ENCODE measurements at regions not wholly inside any gene's neighbourhood (a gene's known extent, or its start where the extent isn't known, plus 50 kb on each side); places are given as distances from the start of the nearest gene placed in this dataset.

DNA sequence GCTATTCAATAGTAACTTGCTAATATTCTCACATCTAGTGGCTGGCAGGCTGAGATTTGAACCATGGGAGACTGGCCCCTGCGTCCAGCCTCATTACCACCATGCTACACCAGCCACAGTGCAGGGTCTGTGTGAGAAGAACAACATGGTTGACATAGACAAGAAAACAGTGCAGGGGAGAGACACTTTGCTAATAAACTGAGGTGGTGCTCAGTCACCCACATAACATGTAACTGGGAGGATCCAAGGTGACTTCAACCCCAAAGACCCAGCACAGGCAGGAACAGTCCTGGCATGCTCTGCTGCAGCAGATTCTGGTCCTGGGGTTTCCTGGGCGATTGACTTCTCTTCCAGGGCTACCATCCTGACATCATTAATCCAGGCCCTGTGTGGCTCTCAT, 143.1 kb downstream of the CSNK2A3 start:
- no peak overlapping the region for H3K4ac ChIP-seq (replicated peaks; ENCODE audit: insufficient read length, low read depth, low read length)
- no peaks in the 10 kb centered on the region for H3K4me1 ChIP-seq (replicated peaks in 1 of 4; ENCODE audit: control insufficient read depth in 3 of 4, insufficient read depth in 4 of 4, low read length in 3 of 4)
- no peak overlapping the region for H2BK15ac ChIP-seq (ENCODE audit: low read length)
- H3K9ac ChIP-seq (replicated peaks in 1 of 4; ENCODE audit: extremely low read depth in 1 of 4, low read depth in 3 of 4, low read length in 3 of 4), result no peak overlapping the region
- no peak overlapping the region for H3K23ac ChIP-seq (ENCODE audit: insufficient read length)
- H3K27ac ChIP-seq (ENCODE audit: low read depth, low read length), result no peak overlapping the region
- no peak overlapping the region for H4K5ac ChIP-seq (ENCODE audit: insufficient read length, low read depth, low read length)
- no peak overlapping the region for H3K56ac ChIP-seq (replicated peaks; ENCODE audit: insufficient read length, low read depth, low read length)
- no peak overlapping the region for H2AFZ ChIP-seq (ENCODE audit: low read length)
- DNase-seq (ENCODE audit: low read depth in 1 of 2, low spot score in 2 of 2) (no peak), FAIRE-seq (no peak)
- H2BK5ac ChIP-seq (ENCODE audit: low read depth, low read length), result no peak overlapping the region
- no peak overlapping the region for H2AK5ac ChIP-seq (ENCODE audit: low read depth, low read length)
- H4K8ac ChIP-seq (ENCODE audit: extremely low read depth, insufficient read depth, low read length), result no peak overlapping the region
- no peak overlapping the region for H3K14ac ChIP-seq (ENCODE audit: insufficient read length)
- no peak overlapping the region for H4K91ac ChIP-seq (replicated peaks; ENCODE audit: insufficient read length, low read length)
- H3K4me3 ChIP-seq (ENCODE audit: extremely low read depth in 1 of 4, insufficient read depth in 2 of 4, low read depth in 3 of 4, low read length in 4 of 4), result no peak overlapping the region
- no peaks in the 10 kb centered on the region for H3K27me3 ChIP-seq (replicated peaks in 1 of 4; ENCODE audit: control insufficient read depth in 3 of 4, extremely low read depth in 1 of 4, insufficient read depth in 3 of 4, low read length in 3 of 4)
- no peaks in the 10 kb centered on the region for H4K20me1 ChIP-seq (replicated peaks in 1 of 2; ENCODE audit: control insufficient read depth in 1 of 2, insufficient read depth in 2 of 2, low read length in 2 of 2)
- no peaks in the 10 kb centered on the region for H3K79me1 ChIP-seq (ENCODE audit: low read depth, low read length)
- no peaks in the 10 kb centered on the region for H3K9me3 ChIP-seq (ENCODE audit: insufficient read depth in 2 of 2, low read depth in 1 of 2, low read length in 1 of 2)
- no peak overlapping the region for H2BK120ac ChIP-seq (replicated peaks; ENCODE audit: low read depth, low read length)
- no peaks in the 10 kb centered on the region for H3K79me2 ChIP-seq (ENCODE audit: control insufficient read depth in 1 of 2, insufficient read depth in 2 of 2, low read length in 2 of 2)
- no peak overlapping the region for H3K4me2 ChIP-seq (ENCODE audit: insufficient read depth in 1 of 2, low read depth in 2 of 2, low read length in 2 of 2)
- H3K36me3 ChIP-seq (ENCODE audit: control insufficient read depth in 2 of 4, insufficient read depth in 4 of 4, low read length in 3 of 4), result no peaks in the 10 kb centered on the region
- ChIA-PET CTCF (ENCODE audit: partially characterized antibody) (no interaction called here), POLR2A (ENCODE audit: partially characterized antibody) (no interaction called here)
- no peak overlapping the region for H2BK12ac ChIP-seq (ENCODE audit: low read depth, low read length)
- WGBS, 2 experiments (ENCODE audit: extremely low coverage in 1 of 2, insufficient coverage in 1 of 2, insufficient read length in 1 of 2, insufficient replicate concordance in 2 of 2, low coverage in 1 of 2, low lambda C conversion rate in 2 of 2, missing lambda C conversion rate in 1 of 2), result 89% methylated on average over 2 of the region's 2 CpGs; no CpG with 5 or more reads in 1 of the 2 experiments
- H3K23me2 ChIP-seq (ENCODE audit: low read depth, low read length), result no peaks in the 10 kb centered on the region; the same call in 1 of the 2 replicates
- no peak overlapping the region for H3K18ac ChIP-seq (ENCODE audit: extremely low read depth, low read length)
- H2BK20ac ChIP-seq (ENCODE audit: low read length), result no peak overlapping the region
- TF ChIP-seq CBX8 (IDR thresholded peaks at IDR 0.05; ENCODE audit: borderline replicate concordance, low read depth, low read length) (no peak), ASH2L (IDR thresholded peaks at IDR 0.05; ENCODE audit: low read length) (no peak), HDAC6 (IDR thresholded peaks at IDR 0.05; ENCODE audit: low read depth, low read length) (no peak), CREB1 (IDR thresholded peaks at IDR 0.05) (no peak), TAF1 (IDR thresholded peaks at IDR 0.05; ENCODE audit: low read depth, low read length) (no peak), KDM5A (IDR thresholded peaks at IDR 0.05; ENCODE audit: low read length) (no peak), GTF2F1 (IDR thresholded peaks at IDR 0.05; ENCODE audit: borderline replicate concordance, low read depth, low read length) (no peak), SIN3A (conservative IDR thresholded peaks at IDR 0.05 in 1 of 2, IDR thresholded peaks at IDR 0.05 in 1 of 2; ENCODE audit: low read depth in 1 of 2, low read length in 2 of 2) (no peak), EZH2 (IDR thresholded peaks at IDR 0.05; ENCODE audit: low read depth, low read length, severe bottlenecking) (no peak)
- TF ChIP-seq, protein P1, sequence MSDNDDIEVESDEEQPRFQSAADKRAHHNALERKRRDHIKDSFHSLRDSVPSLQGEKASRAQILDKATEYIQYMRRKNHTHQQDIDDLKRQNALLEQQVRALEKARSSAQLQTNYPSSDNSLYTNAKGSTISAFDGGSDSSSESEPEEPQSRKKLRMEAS (IDR thresholded peaks at IDR 0.05), result no peak
- TF ChIP-seq, protein P2, sequence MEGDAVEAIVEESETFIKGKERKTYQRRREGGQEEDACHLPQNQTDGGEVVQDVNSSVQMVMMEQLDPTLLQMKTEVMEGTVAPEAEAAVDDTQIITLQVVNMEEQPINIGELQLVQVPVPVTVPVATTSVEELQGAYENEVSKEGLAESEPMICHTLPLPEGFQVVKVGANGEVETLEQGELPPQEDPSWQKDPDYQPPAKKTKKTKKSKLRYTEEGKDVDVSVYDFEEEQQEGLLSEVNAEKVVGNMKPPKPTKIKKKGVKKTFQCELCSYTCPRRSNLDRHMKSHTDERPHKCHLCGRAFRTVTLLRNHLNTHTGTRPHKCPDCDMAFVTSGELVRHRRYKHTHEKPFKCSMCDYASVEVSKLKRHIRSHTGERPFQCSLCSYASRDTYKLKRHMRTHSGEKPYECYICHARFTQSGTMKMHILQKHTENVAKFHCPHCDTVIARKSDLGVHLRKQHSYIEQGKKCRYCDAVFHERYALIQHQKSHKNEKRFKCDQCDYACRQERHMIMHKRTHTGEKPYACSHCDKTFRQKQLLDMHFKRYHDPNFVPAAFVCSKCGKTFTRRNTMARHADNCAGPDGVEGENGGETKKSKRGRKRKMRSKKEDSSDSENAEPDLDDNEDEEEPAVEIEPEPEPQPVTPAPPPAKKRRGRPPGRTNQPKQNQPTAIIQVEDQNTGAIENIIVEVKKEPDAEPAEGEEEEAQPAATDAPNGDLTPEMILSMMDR (IDR thresholded peaks at IDR 0.05; ENCODE audit: control extremely low read depth in 1 of 3, insufficient read depth in 1 of 3, low read depth in 1 of 3, low read length in 3 of 3), result no peak

Measured in H1 (cell line).